Adipocyte (in vitro differentiated cells): ENCODE measurements at regions not wholly inside any gene's neighbourhood (a gene's known extent, or its start where the extent isn't known, plus 50 kb on each side); places are given as distances from the start of the nearest gene placed in this dataset.
A peak's percentile ranks its signal among the peaks of the same experiment; 100 is the strongest.
"Not testable (repeated sequence)": the region's sequence is repeated elsewhere in the genome, so short reads cannot be mapped to it uniquely, and the experiment has no call there.

Experiments used
- DNase-seq: peaks from one replicate; pipeline ENCODE4 v3.0.0-alpha.2; 2015; ENCODE audit warnings: low read depth
- H3K27me3 ChIP-seq: replicated peaks from 2 replicates; pipeline ENCODE4 v1.7.0; 2013; ENCODE audit warnings: mild to moderate bottlenecking, low read length, moderate library complexity; ENCODE audit not compliant: control insufficient read depth, insufficient read depth
- H3K36me3 ChIP-seq: 2 replicates; pipeline ENCODE4 v1.7.0; 2013; ENCODE audit warnings: low read length, mild to moderate bottlenecking, moderate library complexity; ENCODE audit not compliant: control insufficient read depth, insufficient read depth, severe bottlenecking
- H3K4me1 ChIP-seq: 2 replicates; pipeline ENCODE4 v1.7.0; 2013; ENCODE audit warnings: mild to moderate bottlenecking, low read length, moderate library complexity; ENCODE audit not compliant: control insufficient read depth, insufficient read depth
- H3K4me3 ChIP-seq: 2 replicates; pipeline ENCODE4 v1.7.0; 2013; ENCODE audit warnings: mild to moderate bottlenecking, low read length, moderate library complexity
- H3K9ac ChIP-seq: 2 replicates; pipeline ENCODE4 v1.7.0; 2013; ENCODE audit warnings: mild to moderate bottlenecking, low read length, moderate library complexity
- H3K9me3 ChIP-seq: 2 replicates; pipeline ENCODE4 v1.7.0; 2013; ENCODE audit warnings: mild to moderate bottlenecking, low read length, moderate library complexity; ENCODE audit not compliant: control insufficient read depth

DNA sequence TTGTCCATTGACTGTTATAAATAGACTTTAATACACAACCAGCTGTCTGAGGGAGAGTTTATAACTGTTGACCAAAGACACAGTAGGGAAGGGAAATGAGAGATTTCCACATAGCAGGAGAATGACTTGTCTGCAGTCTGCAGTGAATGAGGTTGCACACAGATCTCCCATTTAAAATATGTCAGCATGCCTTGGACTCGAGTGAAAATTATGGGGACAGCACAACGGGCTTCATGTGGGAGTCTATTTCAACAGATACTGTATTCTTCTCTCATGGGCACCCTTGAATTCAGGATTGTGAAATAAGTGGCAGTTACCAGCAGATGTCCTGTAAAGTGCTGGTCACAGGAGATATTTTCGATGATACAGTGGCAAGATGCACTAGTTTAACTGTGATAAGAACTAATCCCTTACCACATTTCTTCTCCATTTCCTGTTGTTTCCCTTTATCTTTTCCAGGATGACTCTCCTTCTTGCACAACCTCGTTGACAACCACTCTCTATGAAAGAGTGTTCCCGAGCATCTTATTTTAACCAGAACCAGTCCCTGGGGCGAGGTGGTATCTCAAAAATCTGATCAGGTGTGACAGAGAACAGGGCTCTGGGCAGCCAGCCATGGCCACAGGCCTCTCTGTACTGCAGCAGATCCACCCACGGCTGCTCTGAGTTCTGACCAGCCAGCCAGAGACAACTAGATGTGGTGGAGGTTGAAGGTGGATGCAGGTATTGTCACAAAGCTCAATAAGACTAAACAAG is 51.5 kb upstream of the MAP3K1 start:
- Histone ChIP-seq H3K9me3 (no peaks in the 10 kb centered on the region), H3K4me3 (no peak overlapping the region), H3K27me3 (peaks cover 10% of the 10 kb centered on the region), H3K4me1 (peaks cover 11% of the 10 kb centered on the region), H3K9ac (no peak overlapping the region), H3K36me3 (no peaks in the 10 kb centered on the region)
- peak; percentile 59 for DNase-seq

DNA sequence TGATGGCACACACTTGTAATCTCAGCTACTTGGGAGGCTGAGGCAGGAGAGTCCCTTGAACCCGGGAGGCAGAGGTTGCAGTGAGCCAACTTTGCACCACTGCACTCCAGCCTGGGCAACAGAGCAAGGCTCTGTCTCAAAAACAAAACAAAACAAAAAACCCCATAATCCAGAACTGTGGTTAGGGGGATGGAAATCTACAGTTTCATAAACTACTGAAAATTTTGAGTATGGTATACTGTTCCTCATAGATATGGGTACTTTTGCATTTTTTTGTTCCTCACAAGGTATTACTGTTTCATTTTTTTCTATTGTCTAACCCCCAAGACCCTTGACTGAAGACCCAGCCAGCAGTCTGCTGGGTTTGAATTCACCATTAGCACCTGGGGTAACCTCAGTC is 52.2 kb upstream of the MAP3K1 start:
- Histone ChIP-seq H3K36me3 (no peaks in the 10 kb centered on the region), H3K9me3 (no peaks in the 10 kb centered on the region), H3K4me1 (peaks cover 11% of the 10 kb centered on the region), H3K9ac (no peak overlapping the region), H3K4me3 (no peak overlapping the region), H3K27me3 (peaks cover 10% of the 10 kb centered on the region)
- no peak for DNase-seq

DNA sequence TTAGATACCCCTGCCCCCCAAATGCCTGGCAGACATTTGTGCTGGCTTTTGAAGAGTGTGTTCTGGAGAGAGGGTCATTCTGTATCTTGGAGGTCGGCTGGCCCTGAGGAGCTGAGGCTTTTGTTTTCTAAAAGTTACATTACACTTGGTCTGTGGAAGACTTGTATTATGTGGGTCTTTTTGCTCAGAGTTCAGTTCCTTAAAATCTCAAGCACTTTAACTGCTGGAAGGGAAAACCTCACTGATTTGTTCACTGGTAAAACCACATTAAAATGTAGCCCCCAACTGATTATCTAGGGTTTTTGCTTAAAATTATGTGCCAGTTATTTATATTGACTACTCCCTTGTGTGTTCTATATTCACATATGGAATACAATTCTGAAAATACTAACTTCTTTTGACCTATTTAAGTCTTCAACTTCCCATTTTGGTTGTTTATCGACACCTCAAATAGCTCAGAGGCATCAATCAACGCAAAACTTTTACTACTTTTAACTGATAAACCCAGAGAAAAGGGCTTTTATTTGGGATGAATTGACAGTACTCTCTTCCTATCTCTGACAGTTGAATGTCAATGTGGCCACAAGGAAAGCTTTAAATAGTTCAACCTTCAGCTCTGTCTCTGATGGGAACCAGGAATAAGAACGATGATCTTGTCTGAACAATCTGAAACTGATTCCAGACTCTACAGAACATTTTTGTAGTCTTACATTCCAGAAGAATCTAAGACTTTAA is 54.0 kb upstream of the MAP3K1 start:
- Histone ChIP-seq H3K36me3 (no peaks in the 10 kb centered on the region), H3K4me1 (peaks cover 11% of the 10 kb centered on the region), H3K27me3 (peaks cover 10% of the 10 kb centered on the region), H3K9ac (no peak overlapping the region), H3K9me3 (no peaks in the 10 kb centered on the region), H3K4me3 (no peak overlapping the region)
- DNase-seq = no peak

DNA sequence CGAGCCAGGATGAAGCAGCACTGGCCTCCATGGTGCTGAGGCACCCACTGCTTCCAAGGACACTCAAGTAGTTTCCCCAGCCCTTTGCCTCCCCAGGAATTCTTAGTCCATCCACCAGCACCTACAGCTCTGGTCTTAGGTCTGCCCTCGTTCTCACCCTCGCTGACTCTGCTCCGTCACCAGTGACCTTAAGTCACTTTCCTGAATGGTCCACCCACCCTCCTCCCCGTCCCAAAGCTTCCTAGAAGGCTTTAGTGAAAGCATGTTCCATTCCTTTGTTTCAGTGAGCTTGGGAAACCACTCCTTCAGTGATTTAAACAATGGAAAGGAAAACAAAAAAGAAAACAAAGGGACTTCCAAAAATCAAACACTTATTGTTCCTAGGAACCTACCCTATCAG is 54.6 kb upstream of the MAP3K1 start:
- no peaks in the 10 kb centered on the region for H3K9me3 ChIP-seq
- no peak for DNase-seq
- no peak overlapping the region for H3K9ac ChIP-seq
- peaks cover 11% of the 10 kb centered on the region for H3K4me1 ChIP-seq
- H3K4me3 ChIP-seq = no peak overlapping the region
- H3K27me3 ChIP-seq = peaks cover 10% of the 10 kb centered on the region
- no peaks in the 10 kb centered on the region for H3K36me3 ChIP-seq

DNA sequence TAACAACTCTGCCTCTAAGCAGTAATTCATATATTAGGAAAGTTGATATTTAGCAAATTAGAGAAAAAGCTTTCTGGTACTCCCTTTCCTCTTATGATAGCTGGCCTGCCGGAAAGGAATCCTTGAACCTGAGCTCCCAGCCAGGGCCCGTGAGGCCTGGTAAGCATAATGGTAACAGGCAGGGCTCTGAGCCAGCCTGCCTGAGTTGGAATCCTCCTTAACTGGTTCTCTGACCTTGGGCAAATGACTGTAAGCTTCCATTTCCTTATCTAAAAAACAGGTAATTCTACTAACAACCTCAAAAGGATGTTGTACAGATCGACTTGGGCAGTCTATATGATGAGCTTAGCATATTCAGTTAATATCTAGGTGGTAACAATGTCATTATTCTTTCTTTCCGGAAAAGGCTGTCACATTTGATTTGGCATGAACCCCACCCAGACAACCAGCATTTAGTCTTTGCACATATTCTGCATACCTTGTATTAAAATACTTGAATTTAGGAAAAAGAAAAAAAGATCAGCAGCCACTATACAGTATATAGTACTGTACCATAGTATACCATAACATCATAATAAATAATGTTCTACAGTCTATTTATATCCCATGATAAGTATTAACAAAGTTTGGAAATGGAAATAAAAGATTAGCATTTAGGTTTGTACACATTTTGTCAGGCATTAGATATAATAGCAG is 55.7 kb upstream of the MAP3K1 start:
- Histone ChIP-seq H3K4me3 (no peak overlapping the region), H3K9ac (no peak overlapping the region), H3K4me1 (peaks cover 11% of the 10 kb centered on the region), H3K9me3 (no peaks in the 10 kb centered on the region), H3K36me3 (no peaks in the 10 kb centered on the region), H3K27me3 (peaks cover 10% of the 10 kb centered on the region)
- DNase-seq = no peak

DNA sequence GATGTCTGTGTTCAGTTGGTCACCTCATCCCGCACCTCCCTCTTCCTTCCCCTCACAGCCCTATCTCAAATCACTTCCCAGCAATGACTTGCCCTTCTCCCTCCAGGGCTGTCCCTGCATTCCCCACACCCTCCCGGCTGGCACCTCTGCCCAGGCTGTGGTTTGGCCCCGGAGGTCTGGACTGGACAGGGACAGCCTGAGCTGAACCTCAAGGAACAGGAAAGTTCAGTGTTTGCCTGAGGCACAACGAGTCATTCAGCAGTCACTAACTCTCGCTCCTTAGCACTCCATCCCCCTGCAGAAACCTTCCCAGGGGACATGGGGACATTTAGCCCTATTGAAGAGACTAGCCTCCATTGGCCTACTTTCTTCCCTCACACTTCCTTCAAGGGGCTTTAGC is 58.3 kb upstream of the MAP3K1 start:
- Histone ChIP-seq H3K27me3 (peaks cover 10% of the 10 kb centered on the region), H3K9ac (no peak overlapping the region), H3K4me1 (no peaks in the 10 kb centered on the region), H3K36me3 (no peaks in the 10 kb centered on the region), H3K4me3 (no peak overlapping the region), H3K9me3 (peaks cover 5% of the 10 kb centered on the region)
- DNase-seq = peak; percentile 57

DNA sequence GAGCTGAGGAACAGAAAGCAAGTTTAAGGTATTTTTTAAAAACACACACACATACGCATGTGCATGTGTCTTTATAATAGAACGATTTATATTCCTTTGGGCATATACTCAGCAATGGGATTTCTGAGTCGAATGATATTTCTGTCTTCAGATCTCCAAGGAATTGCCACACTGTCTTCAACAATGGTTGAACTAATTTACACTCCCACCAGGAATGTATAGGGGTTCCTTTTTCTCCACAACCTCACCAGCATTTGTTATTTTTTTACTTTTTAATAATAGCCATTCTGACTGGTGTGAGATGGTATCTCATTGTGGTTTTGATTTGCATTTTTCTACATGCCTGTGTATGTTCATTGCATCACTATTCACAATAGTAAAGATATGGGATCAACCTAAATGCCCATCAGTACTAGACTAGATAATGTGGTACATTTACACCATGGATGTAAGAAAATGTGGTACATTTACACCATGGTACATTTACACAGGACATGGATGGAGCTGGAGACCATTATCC is 60.3 kb upstream of the MAP3K1 start:
- Histone ChIP-seq H3K9ac (no peak overlapping the region), H3K36me3 (no peaks in the 10 kb centered on the region), H3K4me3 (no peak overlapping the region), H3K27me3 (peaks cover 4% of the 10 kb centered on the region), H3K9me3 (peaks cover 5% of the 10 kb centered on the region), H3K4me1 (no peaks in the 10 kb centered on the region)
- peak; percentile 10 for DNase-seq

DNA sequence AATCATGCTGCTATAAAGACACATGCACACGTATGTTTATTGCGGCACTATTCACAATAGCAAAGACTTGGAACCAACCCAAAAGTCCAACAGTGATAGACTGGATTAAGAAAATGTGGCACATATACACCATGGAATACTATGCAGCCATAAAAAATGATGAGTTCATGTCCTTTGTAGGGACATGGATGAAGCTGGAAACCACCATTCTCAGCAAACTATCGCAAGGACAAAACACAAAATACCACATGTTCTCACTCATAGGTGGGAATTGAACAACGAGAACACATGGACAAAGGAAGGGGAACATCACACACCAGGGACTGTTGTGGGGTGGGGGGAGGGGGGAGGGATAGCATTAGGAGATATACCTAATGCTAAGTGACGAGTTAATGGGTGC is 61.8 kb upstream of the MAP3K1 start:
- H3K4me3 ChIP-seq, H3K4me1 ChIP-seq, H3K9ac ChIP-seq, DNase-seq, H3K27me3 ChIP-seq, H3K9me3 ChIP-seq, H3K36me3 ChIP-seq: not testable (repeated sequence)

DNA sequence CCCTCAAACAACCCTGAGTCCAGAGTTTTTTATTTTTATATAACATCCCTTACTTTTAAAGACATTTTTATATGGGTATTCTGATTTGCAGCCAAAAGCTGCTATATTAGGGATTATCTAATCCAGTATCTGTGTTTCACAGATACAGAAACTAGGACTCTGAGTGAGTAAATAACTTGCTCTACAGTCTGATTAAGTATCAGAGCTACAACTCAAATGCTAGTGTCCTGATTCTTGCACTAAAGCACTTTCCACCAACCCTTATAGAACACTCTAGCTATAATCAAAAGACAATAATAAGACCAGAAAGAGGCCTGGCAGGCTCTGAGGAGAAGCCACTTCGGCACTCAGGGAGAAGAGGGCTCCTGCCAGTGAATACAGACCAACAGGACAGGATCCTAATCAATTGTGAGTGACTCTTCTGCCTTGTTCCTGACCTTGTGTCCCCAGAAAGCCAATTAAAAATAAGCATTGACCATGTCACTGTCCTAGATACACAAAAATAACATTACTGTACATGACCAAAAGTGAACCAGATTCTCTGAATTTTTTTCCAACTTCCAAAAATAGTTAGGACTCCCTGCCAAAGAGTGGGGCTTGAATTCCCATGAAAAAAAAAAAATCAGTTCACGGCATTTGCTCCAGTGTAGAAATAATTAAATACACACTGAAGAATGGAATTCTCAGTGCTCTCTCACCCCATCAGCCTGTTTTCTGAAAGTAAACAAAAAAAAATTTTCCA is 63.6 kb upstream of the MAP3K1 start:
- Histone ChIP-seq H3K4me3 (no peak overlapping the region), H3K36me3 (no peaks in the 10 kb centered on the region), H3K27me3 (no peaks in the 10 kb centered on the region), H3K4me1 (no peaks in the 10 kb centered on the region), H3K9me3 (peaks cover 5% of the 10 kb centered on the region), H3K9ac (no peak overlapping the region)
- DNase-seq = peak; percentile 52

DNA sequence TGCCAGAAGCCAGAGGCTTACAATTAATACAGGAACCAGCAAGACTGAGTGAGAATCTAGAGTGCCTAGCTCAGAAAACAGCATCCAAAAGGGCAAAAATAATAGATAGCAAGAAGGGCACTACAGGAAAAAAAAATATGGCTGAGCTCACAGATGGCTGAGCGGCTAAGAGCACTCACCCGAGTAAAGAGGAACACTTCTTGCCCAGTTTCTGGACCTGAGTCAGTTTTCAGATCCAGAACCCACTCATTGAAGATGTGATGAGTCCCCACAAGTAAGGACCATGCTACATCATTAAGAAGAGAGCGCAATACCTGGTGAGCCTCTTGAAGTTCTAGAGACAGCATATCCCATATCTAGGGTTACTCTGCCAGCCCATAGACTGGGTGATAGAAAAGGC is 65.5 kb upstream of the MAP3K1 start:
- no peak overlapping the region for H3K4me3 ChIP-seq
- peaks cover 5% of the 10 kb centered on the region for H3K9me3 ChIP-seq
- H3K36me3 ChIP-seq = no peaks in the 10 kb centered on the region
- peaks cover under 1% of the 10 kb centered on the region for H3K4me1 ChIP-seq
- H3K27me3 ChIP-seq = no peaks in the 10 kb centered on the region
- no peak for DNase-seq
- H3K9ac ChIP-seq = no peak overlapping the region
